Inflammatory macrophage (primary cell): ENCODE measurements at regions not wholly inside any gene's neighbourhood (a gene's known extent, or its start where the extent isn't known, plus 50 kb on each side); places are given as distances from the start of the nearest gene placed in this dataset.

Source experiments
- DNase-seq, 2 donors: peaks; one replicate each; pipeline ENCODE4 v3.0.0-alpha.2; 2020 to 2022

DNA sequence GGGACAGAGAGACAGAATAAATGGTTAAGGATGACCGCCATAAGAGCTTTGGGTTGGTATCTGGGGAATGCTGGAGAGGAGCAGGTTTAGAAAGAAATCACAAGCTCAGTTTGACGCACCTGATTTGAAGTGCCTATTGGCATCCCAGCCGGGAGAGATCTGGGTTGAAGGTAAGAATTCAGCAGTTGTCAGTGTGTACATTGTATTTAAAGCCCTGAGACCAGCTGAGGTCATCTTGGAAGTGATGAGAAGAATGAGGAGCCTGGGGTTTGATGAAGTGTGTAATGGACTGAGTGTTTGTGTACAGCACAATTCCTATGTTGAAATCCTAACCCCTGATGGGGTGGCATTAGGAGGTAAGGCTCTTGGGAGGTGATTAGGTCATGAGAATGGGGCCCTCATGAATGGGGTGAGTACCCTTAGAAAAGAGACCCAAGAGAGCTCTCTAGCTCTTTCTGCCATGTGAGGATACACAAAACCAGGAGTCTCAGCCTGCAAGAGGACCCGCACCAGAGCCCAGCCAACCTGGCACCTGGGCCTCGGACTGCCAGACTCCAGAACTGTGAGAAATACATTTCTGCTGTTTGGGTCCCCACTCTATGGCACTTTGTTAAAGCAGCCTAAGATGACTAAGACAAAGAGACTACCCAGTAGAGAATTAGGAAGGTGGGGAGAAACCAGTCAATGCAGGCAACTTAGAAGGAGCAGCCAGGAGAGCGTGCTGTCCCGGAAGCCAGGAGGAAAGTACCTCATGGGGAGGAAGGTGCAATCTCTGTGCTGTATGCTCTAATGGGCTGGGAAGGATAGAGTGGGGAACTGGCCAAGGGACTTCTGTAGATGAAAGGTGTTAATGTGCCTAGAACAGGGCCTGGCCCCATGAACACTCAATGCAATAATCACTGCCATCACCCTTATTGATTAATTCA, 133.7 kb upstream of the SLC24A3 start:
- no peak for DNase-seq

DNA sequence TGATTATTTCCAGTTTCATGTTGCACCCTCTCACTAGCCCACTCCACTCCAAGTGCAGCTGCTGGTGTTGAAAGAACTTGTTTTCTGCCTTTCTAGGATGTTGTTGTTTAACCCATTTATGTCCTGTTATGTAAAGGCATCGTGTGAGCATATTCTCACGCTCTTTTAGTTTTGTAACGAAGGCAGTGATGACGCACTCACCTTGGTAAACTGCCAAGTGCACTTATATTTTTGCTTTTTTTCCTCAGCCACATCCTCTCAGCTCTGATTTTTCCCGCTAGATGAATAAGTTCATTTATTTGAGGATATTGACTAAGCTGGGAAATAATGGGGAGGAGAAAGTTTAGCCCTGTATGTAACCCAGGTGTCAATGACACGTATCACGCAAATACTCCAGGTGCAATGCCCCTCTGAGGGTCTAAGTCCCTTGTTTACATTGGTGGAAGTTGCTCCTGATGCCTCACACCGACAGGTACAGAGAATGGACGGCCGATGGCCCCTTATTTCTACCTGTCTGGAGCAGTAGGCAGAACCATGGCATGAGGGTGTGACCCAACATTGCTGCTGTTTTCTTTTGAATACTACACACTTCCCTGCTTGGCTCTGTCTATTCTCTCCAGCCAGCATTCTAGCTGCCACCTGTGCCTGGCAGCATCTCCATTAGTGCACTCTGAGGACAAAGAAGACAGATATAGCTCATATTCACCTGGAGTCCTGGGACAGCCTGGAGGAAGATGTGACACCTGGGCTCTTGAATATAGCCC, 132.7 kb upstream of the SLC24A3 start:
- DNase-seq: no peak

DNA sequence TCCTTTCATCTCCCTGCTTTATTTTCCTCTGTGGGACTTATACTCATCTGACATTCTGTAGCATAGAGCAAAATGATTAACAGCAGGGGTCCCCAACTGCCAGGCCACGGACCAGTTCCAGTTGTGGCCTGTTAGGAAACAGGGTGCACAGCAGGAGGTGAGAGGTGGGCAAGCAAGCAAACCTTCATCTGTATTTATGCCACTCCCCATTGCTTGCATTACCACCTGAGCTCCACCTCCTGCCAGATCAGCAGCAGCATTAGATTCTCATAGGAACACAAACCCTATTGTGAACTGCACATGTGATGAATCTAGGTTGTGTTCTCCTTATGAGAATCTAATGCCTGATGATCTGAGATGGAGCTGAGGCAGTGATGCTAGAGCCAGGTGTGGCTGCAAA, 130.5 kb upstream of the SLC24A3 start:
- no peak for DNase-seq

DNA sequence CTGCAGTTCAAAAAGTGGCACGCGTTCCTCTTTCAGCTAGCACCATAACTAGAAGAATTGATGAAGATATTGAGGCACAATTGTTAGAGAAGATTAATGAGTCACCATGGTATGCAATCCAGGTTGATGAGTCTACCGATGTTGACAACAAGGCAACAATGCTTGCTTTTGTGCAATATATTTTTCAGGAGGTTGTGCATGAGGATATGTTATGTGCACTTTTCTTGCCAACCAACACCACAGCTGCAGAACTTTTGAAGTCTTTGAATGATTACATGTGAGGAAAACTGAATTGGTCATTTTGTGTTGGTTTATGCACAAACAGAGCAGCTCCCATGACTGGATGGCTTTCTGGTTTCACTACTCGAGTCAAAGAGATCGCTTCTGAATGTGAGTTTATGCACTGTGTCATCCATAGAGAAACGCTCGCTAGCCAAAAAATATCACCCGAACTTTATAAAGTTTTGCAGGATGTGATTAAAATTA, 129.3 kb upstream of the SLC24A3 start:
- no peak for DNase-seq

DNA sequence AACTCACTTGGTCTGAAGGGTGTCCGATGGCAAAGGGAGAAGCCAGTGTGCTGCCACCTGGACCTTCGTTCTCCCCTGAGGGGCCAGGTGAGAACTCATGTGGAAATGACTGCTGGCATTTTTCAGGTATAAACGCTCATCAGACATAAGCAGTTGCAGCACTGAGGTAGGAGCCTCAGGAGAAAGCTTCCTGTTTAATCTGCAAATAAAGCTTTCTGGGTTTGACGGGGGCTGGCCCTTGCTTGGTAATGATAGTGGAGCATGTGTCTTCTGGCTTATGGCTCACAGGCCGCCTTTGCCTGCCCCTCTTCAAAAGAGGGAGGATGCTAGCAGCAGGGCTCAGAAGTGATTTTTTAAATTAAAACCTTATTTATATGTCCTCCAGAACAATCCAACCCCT, 122.1 kb upstream of the SLC24A3 start:
- no peak for DNase-seq

DNA sequence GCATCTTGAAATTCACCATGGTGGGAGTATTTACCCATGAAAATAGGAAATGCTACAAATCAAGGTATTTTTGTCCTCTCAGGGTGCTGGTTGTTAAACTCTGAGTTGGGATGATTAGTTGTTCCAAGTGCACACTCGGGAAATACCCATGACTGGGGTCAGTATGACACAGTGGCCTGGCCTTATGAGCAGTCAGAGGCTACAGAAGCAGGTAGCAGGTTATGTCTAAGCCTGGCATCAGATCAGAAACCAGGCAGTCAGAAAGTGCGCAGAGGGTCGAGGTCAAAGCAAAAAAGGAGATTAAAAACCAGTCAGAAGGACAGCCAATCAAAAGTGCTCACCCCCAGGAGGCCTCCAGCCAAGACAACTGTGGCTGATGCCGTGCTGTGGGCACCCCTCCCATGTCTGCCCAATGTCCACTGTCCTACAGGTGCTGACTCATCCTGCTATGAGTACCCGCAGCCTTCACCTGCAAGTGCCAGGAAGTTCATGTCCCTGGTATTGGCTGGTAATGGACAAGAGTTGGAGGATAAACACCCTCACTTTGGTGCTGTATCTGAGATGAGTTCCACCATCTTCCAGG, 117.4 kb upstream of the SLC24A3 start:
- DNase-seq: no peak

DNA sequence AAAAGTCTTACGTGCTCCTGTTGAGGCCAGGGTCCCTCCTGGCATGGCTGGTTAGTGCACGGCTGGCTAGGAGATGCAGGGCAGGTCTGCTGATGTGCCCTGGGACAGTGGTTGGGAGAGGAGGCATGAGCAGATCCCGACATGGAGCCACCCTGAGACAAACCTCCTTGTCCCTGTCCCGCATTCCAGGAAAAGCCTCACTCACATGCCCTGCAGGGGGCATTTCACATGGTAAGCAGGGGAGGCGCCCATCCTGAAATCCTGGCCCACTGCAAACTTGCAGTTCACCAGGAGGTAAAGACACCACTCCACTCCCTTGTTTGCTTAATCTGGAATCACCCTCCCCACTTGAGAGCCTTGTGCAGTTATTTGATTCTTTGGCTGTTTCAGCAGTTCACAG, 116.7 kb upstream of the SLC24A3 start:
- DNase-seq: no peak

DNA sequence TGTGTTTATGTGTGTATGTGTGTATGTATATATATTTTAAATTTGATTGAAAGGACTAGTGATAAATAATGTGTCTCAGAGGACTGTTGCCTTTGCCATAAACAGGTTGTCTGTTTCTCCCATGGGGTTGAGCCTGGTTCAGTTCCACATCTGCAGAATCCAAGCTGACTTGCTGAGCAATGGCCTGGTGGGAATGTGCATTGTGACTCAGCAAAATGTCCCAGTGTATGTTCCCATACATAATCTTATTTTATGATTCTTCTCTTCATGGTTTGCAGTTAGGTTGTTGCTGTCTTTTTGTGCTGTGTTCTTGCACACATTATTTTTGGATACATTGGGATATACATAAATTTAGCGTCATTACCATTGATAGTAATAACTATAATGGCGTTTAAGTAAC, 115.6 kb upstream of the SLC24A3 start:
- DNase-seq: no peak

DNA sequence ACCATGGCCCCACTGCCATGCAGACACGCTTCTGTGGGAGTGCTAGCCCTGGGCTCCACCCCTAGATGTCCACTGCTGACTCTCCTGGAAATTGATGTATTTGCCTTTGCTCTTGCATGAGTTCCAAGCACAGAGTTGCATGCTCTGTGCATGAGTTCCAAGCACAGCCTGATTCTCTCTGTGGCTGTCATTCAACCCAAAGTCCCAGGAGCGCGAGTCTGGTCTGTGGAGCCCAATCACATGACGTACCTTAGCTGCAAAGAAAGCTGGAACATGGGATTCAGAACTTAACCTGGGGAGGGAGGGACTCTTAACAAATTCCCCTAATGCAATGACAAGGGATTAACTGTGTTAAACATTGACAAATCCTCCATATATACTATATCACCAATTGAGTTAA, 114.3 kb upstream of the SLC24A3 start:
- DNase-seq: no peak

DNA sequence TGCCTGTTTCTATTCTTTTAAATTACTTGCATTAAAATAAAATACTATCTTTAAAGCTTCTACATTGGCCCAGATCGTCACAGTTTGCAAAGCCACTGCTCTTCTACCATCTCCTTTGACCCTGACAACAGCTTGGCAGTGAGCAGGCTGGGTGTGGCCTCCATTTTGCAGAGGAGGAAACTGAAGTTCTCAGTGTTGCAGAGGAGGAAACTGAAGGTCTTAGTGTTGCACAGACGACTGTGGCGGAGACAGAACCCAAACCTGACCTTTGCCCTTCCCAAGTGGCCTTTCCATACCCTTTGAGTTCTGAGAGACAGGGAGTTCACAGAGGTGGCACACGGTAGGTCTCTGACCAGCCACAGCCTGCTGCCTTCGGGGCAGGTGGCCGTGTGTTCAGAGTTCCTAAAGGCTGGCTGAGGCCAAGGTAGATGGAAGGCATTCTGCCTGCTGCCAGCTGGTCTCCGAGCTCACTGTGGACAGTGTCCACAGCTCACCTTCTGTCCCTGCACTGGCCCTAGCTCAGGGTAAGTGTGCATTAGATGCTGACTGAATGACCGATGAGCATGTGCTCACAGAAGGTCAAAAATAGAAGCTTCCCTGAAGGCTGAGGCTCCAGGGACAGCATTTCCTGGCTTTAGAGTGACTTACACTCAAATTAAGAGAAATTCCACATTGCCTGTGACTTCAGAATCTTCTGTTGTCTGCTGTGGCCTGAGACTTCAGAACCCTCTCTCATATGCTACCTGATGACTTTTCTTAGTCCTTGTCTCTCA, 113.5 kb upstream of the SLC24A3 start:
- peak; percentile 32 to 45 for DNase-seq

DNA sequence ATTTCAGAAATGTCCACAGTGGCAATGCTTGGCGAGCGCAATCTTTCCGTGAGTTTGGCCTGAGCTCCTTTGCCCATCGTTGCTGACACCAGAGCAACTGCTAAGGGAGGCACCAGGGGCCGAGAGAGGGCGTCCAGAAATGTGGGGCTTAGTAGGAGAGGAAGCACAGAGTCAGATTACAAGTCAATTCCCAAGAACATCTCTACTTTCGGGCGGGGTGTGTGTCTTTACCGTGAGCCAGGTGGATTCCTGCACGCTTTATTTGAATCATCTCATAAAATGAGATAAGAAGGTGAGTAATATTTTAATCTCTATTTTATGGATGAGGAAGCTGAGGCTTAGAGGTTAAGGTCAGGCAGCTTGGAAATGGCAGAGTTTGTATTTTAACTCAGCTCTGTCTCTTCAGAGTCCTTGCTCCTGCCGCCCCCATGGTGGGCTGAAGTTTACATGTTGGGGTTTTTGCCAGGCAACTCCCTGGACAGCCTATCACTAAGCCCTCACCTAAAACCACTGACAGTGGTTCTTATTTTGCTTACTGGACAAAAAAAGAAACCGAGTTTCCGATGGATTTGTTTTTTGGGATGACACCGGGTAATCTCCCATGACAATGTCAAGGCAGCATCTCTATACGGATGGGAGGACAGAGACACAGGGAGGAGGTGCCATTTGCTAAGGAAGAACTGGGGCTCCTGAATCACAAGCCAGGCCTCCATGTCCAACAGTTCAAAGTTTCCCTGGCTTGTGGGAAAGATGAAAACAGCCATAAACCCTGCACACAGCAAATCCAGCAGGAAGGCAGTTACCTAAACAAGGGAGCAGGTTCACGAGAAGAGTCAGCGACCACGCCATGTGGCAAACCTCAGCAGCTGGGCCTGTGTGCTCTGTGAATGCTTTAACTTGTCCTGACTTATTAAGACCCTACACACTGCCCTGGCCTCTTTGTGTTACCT, 112.6 kb upstream of the SLC24A3 start:
- no peak for DNase-seq

DNA sequence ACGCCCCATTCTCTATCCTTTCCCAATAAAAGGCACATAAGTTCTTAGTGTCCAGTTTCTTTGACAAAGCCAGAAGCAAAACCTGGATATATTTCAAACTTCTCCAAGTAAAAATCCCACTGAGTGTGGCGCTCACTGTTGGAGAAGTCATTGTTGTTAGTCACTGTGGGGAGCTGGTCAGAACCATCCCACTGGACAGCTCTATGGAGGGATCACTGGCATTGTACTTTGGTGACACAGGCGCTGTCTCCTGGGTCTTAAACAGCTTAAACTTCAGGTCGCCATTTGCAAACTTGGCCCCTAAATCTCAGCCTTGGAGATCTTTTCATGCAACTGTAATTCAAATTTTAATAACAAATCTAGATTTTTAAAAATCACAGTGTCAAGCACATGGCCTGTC, 111.5 kb upstream of the SLC24A3 start:
- DNase-seq: no peak

DNA sequence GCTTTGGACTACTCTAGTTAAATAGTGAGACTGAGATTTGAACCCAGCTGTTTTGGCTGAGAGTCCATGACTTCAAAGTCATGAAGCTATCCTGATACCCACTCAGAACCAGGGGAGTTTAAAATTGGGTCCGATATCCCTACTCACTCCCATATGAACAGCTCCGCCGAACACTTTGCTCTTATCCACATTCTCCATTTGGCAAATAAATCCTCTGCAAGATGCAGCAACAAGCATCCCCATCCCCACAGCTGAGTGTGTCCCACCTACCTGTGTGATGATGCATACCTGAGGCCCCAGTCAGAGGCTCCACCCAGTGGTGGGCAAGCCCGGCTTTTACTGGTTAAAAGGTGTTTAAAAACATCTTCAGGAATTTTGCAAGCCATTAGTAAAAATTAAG, 108.3 kb upstream of the SLC24A3 start:
- DNase-seq: no peak

DNA sequence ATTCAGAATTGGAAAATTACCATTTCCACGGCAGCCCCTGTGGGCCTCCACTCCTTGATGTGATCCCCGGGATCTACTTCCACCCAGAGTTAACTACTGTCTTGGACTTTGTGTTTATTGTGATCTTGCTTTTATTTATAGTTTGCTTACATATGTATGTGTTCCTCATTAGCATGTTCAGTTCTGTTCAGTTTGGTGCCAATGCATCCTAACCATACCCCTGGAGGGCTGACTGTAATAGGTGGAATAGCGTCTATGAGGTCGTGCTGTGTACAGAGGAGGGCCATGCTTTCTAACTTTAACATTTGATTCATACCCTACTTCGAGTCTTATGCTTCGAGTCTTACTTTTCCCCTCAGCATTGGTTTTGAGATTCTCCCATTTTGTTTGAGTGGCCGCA, 104.3 kb upstream of the SLC24A3 start:
- DNase-seq: no peak

DNA sequence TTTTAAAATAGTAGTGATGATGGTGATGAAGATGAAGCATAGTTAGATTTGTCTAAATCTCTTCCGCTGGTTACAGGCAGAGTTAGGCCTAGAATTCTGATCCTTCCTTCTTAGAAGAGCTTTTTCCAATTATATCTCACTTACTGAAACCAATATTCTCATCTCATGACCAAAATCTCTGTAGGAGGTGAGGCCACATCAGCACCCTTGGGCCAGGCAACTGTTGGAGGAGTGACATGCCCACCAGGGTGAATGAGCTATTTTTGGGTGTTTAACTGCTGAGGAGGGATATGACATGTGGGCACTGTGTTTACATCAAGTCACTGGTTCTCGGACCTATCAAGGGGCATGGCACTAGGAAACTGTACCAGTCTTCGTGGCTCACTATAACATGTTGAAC, 102.2 kb upstream of the SLC24A3 start:
- DNase-seq: no peak

DNA sequence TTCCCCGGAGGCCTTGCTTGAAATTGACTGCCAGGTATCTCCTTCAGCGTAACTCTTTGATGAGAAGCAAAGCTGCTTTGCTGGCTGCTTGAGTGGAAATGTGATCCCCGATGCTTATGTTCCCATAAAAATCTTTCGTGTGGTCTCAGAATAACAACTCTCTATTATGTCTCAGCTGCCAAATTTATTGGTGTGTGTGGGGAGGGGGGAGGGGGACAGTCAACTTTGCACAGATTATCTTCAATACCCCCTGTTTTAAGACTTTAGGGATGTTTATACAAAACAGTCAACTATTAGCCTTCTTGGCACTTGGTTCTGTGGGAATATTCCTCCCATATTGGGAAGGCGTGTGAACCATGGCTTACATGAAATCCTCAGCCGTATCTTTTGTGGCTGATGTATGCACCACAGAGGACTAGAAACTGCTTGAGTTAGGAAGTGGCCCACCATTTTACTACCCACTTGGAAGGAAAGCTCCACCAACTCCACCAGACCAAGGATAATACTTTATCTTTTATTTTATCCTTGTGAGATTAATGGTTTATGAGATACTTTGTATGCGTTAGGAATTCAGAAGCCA, 101.5 kb upstream of the SLC24A3 start:
- DNase-seq: no peak

DNA sequence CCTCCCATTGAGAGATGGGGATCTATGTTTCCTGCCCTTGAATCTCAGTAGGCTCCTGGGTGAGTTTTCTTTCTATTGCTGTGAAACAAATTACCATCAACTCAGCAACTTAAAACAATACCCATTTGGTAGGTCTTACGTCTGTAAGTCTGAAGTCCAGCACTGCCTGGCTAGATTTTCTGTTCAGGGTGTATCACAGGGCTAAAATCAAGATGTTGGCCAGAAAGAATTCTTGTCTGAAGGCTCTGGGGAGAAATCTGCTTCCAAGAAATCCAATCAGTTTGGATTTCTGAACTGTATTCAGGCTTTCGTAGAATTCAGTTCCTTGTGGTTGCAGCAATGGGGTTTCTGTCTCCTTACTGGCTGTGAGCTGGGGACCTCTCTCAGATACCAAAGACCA, 99.6 kb upstream of the SLC24A3 start:
- no peak for DNase-seq

DNA sequence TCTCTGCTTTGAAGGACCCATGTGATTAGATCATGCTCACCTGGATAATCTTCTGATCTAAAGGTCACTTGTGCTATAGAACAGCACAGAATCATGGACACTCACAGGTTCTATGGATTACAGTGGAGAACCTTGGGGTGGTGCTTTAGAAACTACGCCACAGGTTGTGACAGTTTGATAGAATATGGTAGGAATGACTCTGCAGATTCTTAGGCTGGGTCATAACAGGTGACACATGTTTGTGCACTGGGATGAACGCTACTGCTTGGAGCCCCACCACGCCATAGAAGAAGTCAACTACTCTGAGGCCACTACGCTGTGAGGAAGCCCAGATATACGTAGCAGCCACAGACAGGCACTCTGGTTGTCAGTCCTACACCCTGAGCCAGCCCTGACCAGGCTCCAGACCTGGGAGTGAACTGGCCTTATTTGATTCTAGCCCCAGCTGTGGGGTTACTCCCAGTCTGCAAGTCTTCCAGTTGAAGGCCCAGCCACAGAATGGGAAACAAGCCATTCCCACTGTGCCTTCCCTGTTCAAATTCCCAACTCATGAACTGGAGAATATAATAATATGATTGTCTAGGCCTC, 99.0 kb upstream of the SLC24A3 start:
- DNase-seq: no peak

DNA sequence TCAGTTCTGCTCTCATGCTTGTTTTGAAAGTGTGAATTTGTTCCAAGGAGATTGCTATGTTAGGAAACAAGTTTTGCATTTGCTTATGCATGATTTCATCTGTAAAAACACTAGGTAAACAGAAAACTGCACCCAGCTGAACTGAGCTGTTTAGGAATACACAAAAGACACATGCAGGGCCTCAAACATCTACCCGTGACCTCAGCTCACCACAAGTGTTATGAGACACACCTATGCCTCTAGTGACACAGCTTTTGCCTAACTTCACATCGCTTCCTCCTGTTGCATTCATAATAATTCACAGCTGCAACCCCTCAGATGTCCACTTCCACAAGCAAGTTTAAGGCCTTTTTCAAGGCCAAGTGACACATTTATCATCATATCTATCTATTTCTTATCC, 98.0 kb upstream of the SLC24A3 start:
- no peak for DNase-seq

DNA sequence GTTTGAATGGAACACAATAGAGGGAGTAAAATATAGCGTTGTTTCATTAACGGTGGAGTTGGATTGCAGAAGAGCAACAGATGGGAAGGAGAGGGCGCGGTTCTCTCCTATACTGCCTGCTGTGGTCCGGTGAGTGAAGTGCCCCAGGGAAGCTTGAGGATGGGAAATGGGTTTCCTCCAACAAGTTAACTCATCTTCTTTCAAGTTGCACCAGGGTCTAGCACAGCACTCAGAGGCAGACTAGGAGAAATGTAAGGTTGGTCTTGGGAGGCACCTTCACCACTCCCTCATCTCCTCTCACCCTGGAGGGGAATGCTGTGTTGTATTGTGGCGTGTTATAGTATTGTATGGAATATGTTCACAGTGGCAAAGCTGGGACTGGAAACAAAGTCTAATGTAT, 96.9 kb upstream of the SLC24A3 start:
- DNase-seq: no peak

DNA sequence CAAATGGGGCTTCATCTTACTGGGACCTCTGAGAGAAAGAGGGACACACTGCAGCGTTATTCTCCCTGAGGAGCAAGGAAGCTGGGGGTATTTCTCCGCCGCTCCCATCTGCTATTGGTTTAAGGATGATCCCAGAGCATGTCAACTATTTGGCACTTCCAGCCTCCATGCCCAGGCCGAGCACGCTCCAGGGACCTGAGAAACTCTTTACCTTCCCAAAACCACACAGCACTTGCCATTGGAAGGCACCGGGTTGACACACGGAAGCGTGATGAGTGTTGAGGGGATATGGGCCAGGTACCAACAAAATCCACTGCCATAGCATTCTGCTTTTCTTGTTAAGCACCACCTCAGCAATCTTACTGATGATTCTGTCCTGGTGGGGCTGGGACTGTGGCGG, 92.4 kb upstream of the SLC24A3 start:
- no peak for DNase-seq
